PC-9 (cell line): ENCODE measurements at regions not wholly inside any gene's neighbourhood (a gene's known extent, or its start where the extent isn't known, plus 50 kb on each side); places are given as distances from the start of the nearest gene placed in this dataset.

ENCODE experiments used
- CTCF ChIP-seq: fragments of 200-600 bp; sonication (generic); conservative IDR thresholded peaks from 2 replicates; pipeline ENCODE4 v1.6.1; 2017; ENCODE audit warnings: mixed run types, antibody characterized with exemption, mild to moderate bottlenecking, moderate library complexity
- EZH2 ChIP-seq: fragments of 200-600 bp; sonication (generic); IDR thresholded peaks from 2 replicates; pipeline ENCODE4 v1.8.0; 2017; ENCODE audit warnings: antibody characterized with exemption, low read depth

- TF ChIP-seq CTCF (no peak), EZH2 (no peak)
Observed at GRCh38 chr4:53886090-53886489, 178.3 kb downstream of the CHIC2 start.
